ENCODE measurements at regions not wholly inside any gene's neighbourhood (a gene's known extent, or its start where the extent isn't known, plus 50 kb on each side); places are given as distances from the start of the nearest gene placed in this dataset.

DNA sequence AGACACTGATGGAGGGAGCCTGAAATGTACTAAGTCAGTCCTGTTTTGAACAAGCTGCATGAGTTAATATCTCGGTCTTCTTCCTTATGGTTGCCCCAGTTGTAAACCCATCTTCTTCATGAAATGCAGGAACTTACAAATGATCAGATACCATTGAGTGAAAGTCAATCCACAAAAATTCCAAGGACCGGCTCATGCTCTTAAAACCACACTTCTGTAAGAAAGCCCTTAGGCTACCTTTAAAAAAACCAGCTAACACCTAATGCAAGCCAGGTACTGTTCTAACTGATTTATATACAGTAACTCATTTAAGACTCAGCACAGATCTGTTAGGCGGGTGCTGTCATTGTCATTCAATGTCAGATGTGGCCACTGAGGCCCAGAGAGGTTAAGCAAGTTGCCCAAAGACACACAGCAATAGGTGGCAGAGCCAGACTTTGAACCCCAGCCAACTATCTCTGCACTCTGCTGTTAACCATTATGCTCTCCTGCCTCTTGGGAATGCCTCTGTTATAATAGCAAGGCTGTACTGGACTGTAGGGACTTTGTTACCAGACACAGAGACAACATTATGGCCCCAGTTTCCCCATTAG lies 93.4 kb downstream of the C16orf95 start:
- no peak for TF ChIP-seq POLR2A (IDR thresholded peaks at IDR 0.05; ENCODE audit: low read length)
- TF ChIP-seq GATA1 (IDR thresholded peaks at IDR 0.05; ENCODE audit: low read depth, low read length), result no peak

All from erythroblast (primary cell).